ENCODE measurements at regions not wholly inside any gene's neighbourhood (a gene's known extent, or its start where the extent isn't known, plus 50 kb on each side); places are given as distances from the start of the nearest gene placed in this dataset.

GRCh38 chr2:57527685-57528084 lies 518.9 kb upstream of the VRK2 start:
- intact Hi-C loops (cut with micrococcal nuclease; ENCODE audit: unreplicated experiment), result no loop called here
- DNase-seq (ENCODE audit: low read depth, low spot score), result no peak
- Histone ChIP-seq H3K4me1 (ENCODE audit: control insufficient read depth, insufficient read depth, low read length) (no peaks in the 10 kb centered on the region), H3K9me3 (ENCODE audit: control insufficient read depth, insufficient read depth, low read depth, low read length) (no peaks in the 10 kb centered on the region), H3K4me3 (ENCODE audit: low read depth in 2 of 2, low read length in 2 of 2) (no peak overlapping the region), H3K36me3 (ENCODE audit: control insufficient read depth, insufficient read depth, low read length) (no peaks in the 10 kb centered on the region), H3K27ac (ENCODE audit: low read length) (no peak overlapping the region), H3K27me3 (ENCODE audit: control insufficient read depth, insufficient read depth, low read length) (no peaks in the 10 kb centered on the region)
- BruUV-seq (replicated peaks), result no TSS peak
- no peak for TF ChIP-seq REST (IDR thresholded peaks at IDR 0.05; ENCODE audit: insufficient read depth in 1 of 2, low read depth in 2 of 2, low read length in 1 of 2)
- no peak for TF ChIP-seq TCF7L2 (IDR thresholded peaks at IDR 0.05; ENCODE audit: low read depth, low read length)
- TF ChIP-seq CTCF (IDR thresholded peaks at IDR 0.05), result no peak
- no peak for TF ChIP-seq SIN3A (IDR thresholded peaks at IDR 0.05; ENCODE audit: borderline replicate concordance, insufficient read depth, low read depth, low read length)
- TF ChIP-seq POLR2AphosphoS5 (IDR thresholded peaks at IDR 0.05; ENCODE audit: low read depth, low read length), result no peak
- POLR2A ChIA-PET, result no interaction called here
- in situ Hi-C loops (cut with HindIII; ENCODE audit: low pct_unique_long_range_greater_than_20kb, low sequenced_read_pairs), result no loop called here
- ATAC-seq, result no peak
- CTCF ChIA-PET, result no interaction called here

GRCh38 chr2:57528499-57528898 lies 518.1 kb upstream of the VRK2 start:
- no peaks in the 10 kb centered on the region for H3K9me3 ChIP-seq (ENCODE audit: control insufficient read depth, insufficient read depth, low read depth, low read length)
- CTCF ChIA-PET, result no interaction called here
- H3K4me3 ChIP-seq (ENCODE audit: low read depth in 2 of 2, low read length in 2 of 2), result no peak overlapping the region
- no peaks in the 10 kb centered on the region for H3K4me1 ChIP-seq (ENCODE audit: control insufficient read depth, insufficient read depth, low read length)
- DNase-seq (ENCODE audit: low read depth, low spot score), result no peak
- H3K27ac ChIP-seq (ENCODE audit: low read length), result no peak overlapping the region
- H3K36me3 ChIP-seq (ENCODE audit: control insufficient read depth, insufficient read depth, low read length), result no peaks in the 10 kb centered on the region
- in situ Hi-C loops (cut with HindIII; ENCODE audit: low pct_unique_long_range_greater_than_20kb, low sequenced_read_pairs) (no loop called here), intact Hi-C loops (cut with micrococcal nuclease; ENCODE audit: unreplicated experiment) (no loop called here)
- POLR2A ChIA-PET, result no interaction called here
- no peaks in the 10 kb centered on the region for H3K27me3 ChIP-seq (ENCODE audit: control insufficient read depth, insufficient read depth, low read length)
- no TSS peak for BruUV-seq (replicated peaks)
- no peak for TF ChIP-seq TCF7L2 (IDR thresholded peaks at IDR 0.05; ENCODE audit: low read depth, low read length)
- no peak for TF ChIP-seq POLR2AphosphoS5 (IDR thresholded peaks at IDR 0.05; ENCODE audit: low read depth, low read length)
- no peak for TF ChIP-seq REST (IDR thresholded peaks at IDR 0.05; ENCODE audit: insufficient read depth in 1 of 2, low read depth in 2 of 2, low read length in 1 of 2)
- TF ChIP-seq CTCF (IDR thresholded peaks at IDR 0.05), result no peak
- TF ChIP-seq SIN3A (IDR thresholded peaks at IDR 0.05; ENCODE audit: borderline replicate concordance, insufficient read depth, low read depth, low read length), result no peak
- no peak for ATAC-seq

Data from Panc1 (cell line).